ENCODE measurements at regions not wholly inside any gene's neighbourhood (a gene's known extent, or its start where the extent isn't known, plus 50 kb on each side); places are given as distances from the start of the nearest gene placed in this dataset.

DNA sequence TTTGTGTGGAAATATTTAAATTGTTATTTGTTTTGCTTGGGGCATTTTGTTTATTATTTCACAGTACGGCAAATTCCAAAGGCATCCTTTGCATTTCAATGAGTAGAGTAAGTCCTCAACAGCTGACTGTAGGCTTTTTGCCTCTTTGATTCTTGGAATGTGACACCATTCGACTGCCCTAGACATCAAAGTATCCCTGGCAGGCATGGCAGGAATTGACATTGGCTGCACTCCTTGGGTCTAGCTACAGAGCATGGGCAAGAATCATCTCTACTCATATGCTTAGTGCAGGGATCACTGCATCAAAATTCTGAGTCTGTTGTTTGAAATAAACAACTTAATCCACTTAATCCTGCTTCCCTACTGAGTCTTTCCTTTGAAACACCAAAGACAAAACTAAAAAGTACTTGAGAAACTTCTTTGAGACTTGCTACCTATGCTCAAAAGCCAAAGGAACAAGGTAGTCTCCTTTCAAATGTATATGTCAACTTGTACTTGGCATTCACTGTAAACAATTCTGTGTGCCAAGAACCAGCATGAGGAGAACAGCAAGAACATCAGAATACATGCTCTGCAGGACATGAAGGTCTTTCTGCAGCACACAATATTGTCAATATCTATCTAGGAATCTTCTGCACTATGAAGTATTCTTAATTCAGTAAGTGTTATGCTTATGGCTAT, 1569.0 kb upstream of the FLRT2 start:
- TF ChIP-seq, protein P1, sequence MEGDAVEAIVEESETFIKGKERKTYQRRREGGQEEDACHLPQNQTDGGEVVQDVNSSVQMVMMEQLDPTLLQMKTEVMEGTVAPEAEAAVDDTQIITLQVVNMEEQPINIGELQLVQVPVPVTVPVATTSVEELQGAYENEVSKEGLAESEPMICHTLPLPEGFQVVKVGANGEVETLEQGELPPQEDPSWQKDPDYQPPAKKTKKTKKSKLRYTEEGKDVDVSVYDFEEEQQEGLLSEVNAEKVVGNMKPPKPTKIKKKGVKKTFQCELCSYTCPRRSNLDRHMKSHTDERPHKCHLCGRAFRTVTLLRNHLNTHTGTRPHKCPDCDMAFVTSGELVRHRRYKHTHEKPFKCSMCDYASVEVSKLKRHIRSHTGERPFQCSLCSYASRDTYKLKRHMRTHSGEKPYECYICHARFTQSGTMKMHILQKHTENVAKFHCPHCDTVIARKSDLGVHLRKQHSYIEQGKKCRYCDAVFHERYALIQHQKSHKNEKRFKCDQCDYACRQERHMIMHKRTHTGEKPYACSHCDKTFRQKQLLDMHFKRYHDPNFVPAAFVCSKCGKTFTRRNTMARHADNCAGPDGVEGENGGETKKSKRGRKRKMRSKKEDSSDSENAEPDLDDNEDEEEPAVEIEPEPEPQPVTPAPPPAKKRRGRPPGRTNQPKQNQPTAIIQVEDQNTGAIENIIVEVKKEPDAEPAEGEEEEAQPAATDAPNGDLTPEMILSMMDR (IDR thresholded peaks at IDR 0.05) = no peak
- no peak for TF ChIP-seq POLR2A (IDR thresholded peaks at IDR 0.05)
